ENCODE measurements at regions not wholly inside any gene's neighbourhood (a gene's known extent, or its start where the extent isn't known, plus 50 kb on each side); places are given as distances from the start of the nearest gene placed in this dataset.

GRCh38 chr22:48307931-48308330 lies 1519.7 kb downstream of the BRD1 start:
- no TSS peak for BruUV-seq (replicated peaks)
- no peaks in the 10 kb centered on the region for H3K36me3 ChIP-seq (ENCODE audit: control insufficient read depth in 1 of 2, insufficient read depth in 2 of 2, low read length in 2 of 2)
- H3K4me2 ChIP-seq (ENCODE audit: low read length): no peak overlapping the region
- H3K27ac ChIP-seq (ENCODE audit: low read depth, low read length): no peak overlapping the region
- RAD21 ChIA-PET (ENCODE audit: low non-redundant PET in 1 of 2, low total read pairs in 2 of 2, uncharacterized antibody in 2 of 2, unreplicated experiment in 2 of 2): no interaction called here
- no peaks in the 10 kb centered on the region for H3K9me2 ChIP-seq (ENCODE audit: insufficient read depth)
- no peaks in the 10 kb centered on the region for H3K4me1 ChIP-seq (ENCODE audit: control insufficient read depth in 1 of 2, insufficient read depth in 2 of 2, low read length in 2 of 2)
- intact Hi-C loops (cut with micrococcal nuclease): no loop called here
- POLR2A ChIA-PET: no interaction called here
- H3K9ac ChIP-seq (ENCODE audit: low read length): no peak overlapping the region
- CTCF ChIA-PET: no interaction called here
- H4K20me1 ChIP-seq (ENCODE audit: insufficient read depth): no peaks in the 10 kb centered on the region
- H3K79me2 ChIP-seq (ENCODE audit: insufficient read depth, low read length): no peaks in the 10 kb centered on the region
- no peak overlapping the region for H3K4me3 ChIP-seq (replicated peaks in 1 of 2; ENCODE audit: low read depth in 1 of 2, low read length in 2 of 2)
- H3K9me3 ChIP-seq (ENCODE audit: control insufficient read depth in 1 of 2, insufficient read depth in 1 of 2, low read depth in 1 of 2, low read length in 2 of 2): no peaks in the 10 kb centered on the region; a peak in 2 of 4 replicates
- ATAC-seq (no peak), DNase-seq (ENCODE audit: low read depth, low spot score) (no peak)
- H2AFZ ChIP-seq (ENCODE audit: low read depth, low read length, poor library complexity, severe bottlenecking): no peak overlapping the region
- TF ChIP-seq ZNF274 (IDR thresholded peaks at IDR 0.05; ENCODE audit: low read depth, low read length) (no peak), ATF3 (IDR thresholded peaks at IDR 0.05) (no peak), EZH2 (IDR thresholded peaks at IDR 0.05) (no peak), FOSL1 (IDR thresholded peaks at IDR 0.05; ENCODE audit: low read depth) (no peak), JUND (IDR thresholded peaks at IDR 0.05) (no peak), SRF (IDR thresholded peaks at IDR 0.05; ENCODE audit: low read depth) (no peak), POLR2A (IDR thresholded peaks at IDR 0.05; ENCODE audit: borderline replicate concordance, extremely low read depth, insufficient read depth, insufficient read length) (no peak), CTCF (IDR thresholded peaks at IDR 0.05 in 2 of 3, conservative IDR thresholded peaks at IDR 0.05 in 1 of 3; ENCODE audit: borderline replicate concordance in 1 of 3, insufficient read depth in 1 of 3, low read depth in 2 of 3, low read length in 2 of 3) (no peak), YY1 (IDR thresholded peaks at IDR 0.05; ENCODE audit: extremely low read depth, insufficient replicate concordance, low read depth, low read length) (no peak), CBX3 (IDR thresholded peaks at IDR 0.05; ENCODE audit: low read depth) (no peak), TCF7L2 (IDR thresholded peaks at IDR 0.05; ENCODE audit: borderline replicate concordance, extremely low read depth, insufficient read depth, insufficient read length) (no peak), ZFX (IDR thresholded peaks at IDR 0.05) (no peak), REST (IDR thresholded peaks at IDR 0.05; ENCODE audit: low read depth) (no peak)
- H3K27me3 ChIP-seq (ENCODE audit: insufficient read depth, low read length): no peaks in the 10 kb centered on the region
